ENCODE measurements at regions not wholly inside any gene's neighbourhood (a gene's known extent, or its start where the extent isn't known, plus 50 kb on each side); places are given as distances from the start of the nearest gene placed in this dataset.
"Not testable (repeated sequence)": the region's sequence is repeated elsewhere in the genome, so short reads cannot be mapped to it uniquely, and the experiment has no call there.

DNA sequence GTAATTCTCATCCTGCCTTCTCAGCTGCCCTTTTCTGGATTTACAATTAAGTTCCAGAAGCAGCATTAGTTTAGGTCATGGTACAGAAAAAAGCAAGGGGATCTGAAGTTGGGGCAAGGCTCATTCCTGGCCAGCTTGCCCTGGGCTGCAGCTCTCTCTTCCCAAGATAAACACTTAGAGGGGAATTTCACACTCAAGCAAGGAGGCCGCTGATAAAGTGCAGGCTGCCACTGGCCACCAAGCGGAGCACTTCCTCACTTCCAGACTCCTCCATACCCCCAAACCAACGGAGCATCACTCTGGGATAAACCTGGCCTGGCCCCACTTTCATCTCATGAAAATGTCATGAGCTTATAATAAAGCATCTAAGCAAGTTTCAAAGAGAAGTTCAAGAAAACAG, 445.5 kb upstream of the MKI67 start:
- in situ Hi-C loops (cut with MboI; ENCODE audit: low sequenced_read_pairs), result no loop called here

DNA sequence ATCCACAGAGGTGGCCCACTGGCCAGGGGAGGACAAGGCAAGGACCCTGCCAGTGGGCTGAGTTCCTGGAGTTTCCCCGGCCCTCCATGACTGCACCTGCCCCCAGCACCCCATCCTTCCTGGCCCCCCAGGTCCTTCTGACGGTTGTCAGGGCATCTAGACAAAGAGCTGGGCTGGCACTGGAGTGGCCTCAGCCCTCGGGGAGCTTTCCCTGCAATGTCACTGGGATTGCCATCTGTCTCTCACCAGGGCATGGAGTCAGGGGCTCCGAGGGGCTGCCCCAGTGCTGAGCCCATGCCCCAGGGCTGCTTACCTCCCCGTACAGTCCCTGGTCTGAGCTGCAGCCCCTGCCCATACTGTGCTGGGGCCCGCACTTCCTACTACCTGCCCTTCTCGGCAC, 446.5 kb upstream of the MKI67 start:
- in situ Hi-C loops (cut with MboI; ENCODE audit: low sequenced_read_pairs), result no loop called here

DNA sequence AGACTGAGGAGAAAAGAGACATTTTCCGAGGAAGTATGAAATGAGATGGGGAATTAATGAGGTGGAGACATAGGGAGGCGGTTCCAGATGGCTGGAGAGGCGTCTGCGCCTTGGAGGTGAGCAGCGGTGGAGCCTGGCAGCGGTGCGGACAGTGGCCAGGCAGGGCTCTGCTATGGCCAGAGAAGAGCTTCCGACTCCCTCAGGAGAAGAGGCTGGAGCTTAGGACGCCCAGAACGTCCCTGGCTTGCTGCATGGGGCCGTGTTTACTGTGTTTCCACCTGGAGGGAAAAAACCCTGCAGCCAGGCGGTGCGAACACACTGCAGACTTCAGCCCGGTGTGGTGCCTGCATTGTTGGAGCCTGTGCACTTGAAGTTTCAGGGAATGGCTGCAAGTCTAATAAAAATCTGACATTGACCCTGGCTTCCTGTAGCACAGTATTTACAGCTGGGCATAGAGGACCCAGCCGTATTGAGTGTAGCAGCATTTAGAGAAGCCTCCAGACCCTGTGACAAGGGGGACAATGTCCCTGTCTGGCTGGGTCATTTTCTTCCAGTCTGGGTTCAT, 447.1 kb upstream of the MKI67 start:
- in situ Hi-C loops (cut with MboI; ENCODE audit: low sequenced_read_pairs), result no loop called here

DNA sequence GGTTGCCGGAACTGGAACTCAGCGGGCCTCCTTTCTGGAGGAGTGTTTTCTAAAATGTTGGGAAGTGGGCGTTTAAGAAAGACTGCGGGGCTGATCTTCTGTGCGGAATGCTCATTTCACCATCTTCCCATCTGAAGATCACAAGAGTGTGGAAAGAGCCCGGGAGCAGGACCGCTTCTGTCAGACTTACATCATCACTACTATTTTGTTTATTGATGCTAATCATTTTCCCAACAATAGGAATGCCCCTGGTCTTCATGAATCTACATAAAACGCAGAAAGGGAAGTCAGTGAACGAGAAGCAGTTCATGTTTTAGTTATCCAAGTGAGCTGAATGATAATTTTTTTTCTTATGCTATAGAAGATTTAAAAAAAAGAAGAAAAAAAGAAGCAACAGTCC, 447.8 kb upstream of the MKI67 start:
- in situ Hi-C loops (cut with MboI; ENCODE audit: low sequenced_read_pairs), result no loop called here

DNA sequence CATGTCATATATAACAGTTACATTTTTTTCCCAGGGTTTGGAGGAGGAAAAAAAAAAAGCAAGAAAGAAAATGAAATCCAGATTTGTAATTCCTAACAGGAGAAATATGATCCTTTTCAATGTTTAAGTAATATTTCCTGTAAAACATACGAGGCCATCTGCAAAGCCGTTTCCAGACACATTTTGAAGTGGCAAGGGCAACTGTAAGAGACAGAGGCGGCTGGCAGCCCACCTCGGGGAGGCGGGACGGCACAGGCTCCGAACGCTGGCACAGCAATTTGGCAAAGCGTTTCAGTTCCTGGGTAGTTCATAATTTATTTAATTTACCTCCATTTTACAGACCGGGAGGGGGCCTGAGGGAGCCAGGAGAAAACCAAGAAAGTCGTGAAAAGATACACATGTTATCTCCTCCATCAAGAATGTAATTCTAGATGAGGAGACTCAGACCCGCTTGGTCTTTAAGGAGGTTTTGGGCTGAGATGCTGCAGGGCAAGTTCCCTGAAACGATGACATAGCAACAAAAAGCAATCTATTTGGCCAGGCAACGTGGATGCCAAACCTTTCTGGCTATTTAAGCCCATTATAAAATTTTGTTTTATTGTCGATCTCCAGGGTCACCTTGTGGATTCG, 448.5 kb upstream of the MKI67 start:
- in situ Hi-C loops (cut with MboI; ENCODE audit: low sequenced_read_pairs), result no loop called here

DNA sequence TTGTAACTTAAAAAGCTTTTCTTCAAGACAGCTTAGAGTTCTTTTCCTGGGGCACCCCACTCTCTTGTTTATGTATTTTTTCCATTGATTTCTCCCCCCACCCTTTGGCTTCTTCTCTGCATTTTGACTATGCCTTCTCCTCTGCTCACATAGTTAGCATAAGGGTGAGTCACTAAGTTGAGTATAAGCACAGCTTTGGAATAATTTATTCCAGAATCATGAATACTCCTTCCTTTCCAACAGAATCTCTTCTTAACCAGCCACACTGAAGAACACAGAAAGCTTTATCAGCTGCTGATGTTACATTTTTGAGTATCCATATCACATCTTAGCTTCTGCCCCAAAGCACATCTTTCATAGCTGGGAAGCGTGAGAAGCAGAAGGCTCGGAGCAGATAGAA, 449.5 kb upstream of the MKI67 start:
- in situ Hi-C loops (cut with MboI; ENCODE audit: low sequenced_read_pairs), result no loop called here

DNA sequence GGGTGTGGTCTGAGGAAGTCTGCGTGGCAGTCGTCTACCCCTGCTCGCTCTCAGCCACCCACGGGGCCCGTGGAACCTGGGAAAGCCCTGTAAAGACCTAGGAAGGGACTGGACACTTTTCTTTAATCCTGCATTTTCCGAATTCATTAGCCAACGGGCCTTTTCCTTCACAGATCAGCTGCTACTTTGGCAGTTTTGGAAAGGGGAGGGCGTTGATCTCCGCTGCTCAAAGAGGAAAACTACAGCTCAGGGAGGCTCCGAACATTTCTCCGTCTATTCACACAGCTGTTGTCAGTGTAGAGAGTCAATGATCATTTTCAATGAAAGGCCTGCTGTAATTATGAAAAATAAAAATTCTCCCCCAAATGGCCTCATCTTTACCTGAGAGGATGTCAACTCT, 450.1 kb upstream of the MKI67 start:
- in situ Hi-C loops (cut with MboI; ENCODE audit: low sequenced_read_pairs), result no loop called here

DNA sequence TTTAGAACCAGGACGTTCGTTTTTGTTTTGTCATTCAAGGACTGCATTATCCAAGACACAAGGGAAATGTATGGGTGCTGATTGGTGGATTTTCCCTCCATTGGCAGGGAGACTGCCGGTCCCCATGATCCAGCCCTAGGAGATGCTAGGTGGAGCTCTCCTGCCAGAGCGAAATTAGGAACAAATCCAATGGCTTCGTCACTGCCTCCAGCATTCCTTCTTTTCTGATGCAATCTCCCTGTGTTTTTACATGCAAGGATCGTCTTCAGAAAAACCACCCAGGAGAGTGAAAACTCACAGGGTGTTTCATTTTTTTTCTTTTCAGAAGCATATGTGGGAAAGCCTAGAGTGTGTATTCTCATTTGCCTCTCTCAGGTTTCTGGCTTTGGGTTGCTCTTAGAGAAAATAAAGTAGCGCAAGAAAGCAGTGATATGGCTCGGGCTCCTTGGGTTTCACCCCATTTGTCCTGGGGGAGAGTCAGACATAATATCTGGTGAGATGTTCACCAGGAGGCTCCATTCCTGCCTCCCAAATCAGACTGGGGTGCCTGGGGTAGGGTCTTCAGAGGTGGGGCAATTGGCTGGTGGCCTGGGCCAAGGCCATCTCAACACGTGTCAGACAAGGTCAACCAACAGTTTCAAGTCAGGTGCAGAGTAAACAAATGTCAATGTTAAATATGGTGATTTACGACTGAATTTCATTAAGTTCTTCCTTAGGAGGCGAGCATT, 450.9 kb upstream of the MKI67 start:
- in situ Hi-C loops (cut with MboI; ENCODE audit: low sequenced_read_pairs), result no loop called here

DNA sequence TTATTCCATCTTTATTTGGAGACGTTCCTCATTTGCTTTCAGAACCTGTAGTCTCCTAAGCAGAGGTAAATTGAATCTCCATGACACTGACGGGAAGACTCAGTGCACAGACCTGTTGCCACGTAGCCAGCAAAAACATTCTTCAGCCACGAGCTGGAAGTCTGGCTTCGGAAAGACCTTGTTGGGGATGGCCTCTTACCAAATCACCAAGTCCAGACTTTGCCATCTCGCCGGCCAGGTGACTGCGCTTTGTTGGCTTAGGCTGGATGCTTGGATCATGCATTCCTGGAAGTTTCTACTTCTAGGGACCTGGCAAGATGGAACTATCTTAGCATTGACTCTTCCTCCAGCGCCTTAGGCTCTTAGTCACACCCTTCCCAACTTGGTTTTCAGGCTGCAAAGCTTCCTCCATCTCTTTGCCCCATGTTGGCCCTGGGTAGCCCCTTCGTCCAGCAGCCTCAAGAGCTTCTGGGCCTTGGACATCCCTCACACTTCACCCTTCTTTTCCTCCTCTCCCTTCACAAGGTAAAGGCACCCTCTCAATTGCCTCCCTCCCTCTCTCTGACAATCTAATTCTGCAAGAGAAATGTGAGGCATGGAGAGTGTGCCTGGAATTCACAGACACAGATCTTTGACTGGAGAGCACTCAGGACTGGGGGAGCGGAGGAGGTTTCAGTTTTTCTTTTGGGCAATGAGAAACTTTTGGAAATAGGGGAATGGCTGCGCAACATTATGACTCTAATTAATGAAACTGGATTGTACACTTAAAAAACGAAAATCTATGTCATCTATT, 451.9 kb upstream of the MKI67 start:
- in situ Hi-C loops (cut with MboI; ENCODE audit: low sequenced_read_pairs), result no loop called here

DNA sequence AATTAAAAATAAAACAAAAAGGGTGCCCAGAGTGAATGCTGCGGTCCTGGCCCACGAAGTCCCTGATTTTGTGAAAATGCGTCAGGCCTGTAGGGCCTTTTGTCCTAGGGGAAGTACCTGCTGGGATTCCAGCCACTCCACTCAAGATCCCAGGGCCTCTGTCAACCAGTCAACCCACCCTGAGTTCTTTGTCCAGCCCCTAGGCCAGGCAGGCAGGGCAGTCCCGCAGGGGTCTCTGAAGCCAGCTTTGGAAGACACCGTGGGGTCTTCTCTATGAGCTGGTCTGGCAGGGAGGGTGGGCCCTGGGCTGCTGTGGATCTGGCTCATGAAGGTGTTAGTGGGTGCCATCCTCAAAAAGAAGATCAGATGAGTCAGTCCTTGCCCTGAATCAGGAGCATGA, 452.5 kb upstream of the MKI67 start:
- in situ Hi-C loops (cut with MboI; ENCODE audit: low sequenced_read_pairs), result no loop called here

DNA sequence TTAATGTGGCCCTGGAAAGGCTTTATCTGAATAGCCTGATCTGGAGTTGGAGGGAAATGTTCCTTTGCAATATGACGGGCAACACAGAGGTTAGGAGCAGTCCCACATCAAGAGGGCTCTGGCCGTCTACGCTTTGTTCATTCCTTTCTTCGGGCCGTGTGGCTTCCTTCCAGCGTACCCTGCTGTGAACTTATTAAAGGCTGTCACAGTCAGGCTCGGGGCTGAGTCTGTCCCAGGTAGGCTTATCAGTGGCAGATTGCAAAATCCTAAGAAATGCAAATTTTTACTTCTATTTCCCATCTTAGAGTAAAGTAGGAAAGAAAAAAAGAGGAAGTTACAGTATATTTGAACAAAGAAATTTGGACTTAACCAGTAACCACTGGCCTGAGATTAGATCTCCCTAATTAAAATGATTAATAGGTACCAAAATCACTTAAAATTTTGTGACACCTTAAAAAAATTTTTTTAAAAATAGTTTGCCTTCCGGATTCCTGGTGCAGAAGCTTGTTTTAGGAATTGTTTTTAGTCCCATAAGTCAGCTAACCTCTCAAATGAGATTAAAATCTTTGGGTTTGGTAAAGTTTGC, 453.1 kb upstream of the MKI67 start:
- in situ Hi-C loops (cut with MboI; ENCODE audit: low sequenced_read_pairs), result no loop called here

DNA sequence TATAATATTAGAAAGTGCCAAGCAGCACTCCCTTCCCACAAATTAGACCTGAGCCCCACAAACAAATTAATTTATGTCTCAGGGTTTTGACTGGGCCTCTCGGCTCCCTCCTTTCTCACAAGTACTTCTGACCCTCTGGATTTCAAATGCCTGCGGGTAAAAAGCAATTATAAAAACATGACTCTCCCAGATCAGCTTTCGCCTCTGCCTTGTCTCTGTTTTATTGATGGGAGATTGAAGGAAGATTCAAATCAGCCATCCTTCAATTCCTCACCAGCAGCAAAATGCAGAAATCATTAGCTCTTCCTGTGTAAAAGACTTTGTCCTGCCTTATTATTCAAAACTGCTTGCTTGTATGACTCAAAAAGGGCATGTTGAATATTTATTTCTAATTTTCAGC, 453.7 kb upstream of the MKI67 start:
- in situ Hi-C loops (cut with MboI; ENCODE audit: low sequenced_read_pairs), result no loop called here

DNA sequence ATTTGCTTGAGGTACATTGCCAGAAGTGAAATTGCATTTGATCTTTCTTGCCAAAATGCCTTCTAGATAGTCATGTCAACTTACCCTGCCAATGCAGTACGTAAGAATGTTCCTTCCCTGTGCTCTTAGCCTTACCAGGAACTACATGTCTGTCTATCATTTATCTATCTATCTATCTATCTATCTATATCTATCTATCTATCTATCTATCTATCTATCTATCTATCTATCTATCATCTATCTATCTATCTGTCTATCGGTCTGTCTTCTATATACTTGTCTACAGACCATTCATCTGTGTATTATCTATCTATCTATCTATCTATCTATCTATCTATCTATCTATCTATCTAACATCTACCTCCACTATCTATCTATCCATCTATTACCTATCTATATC, 456.9 kb upstream of the MKI67 start:
- in situ Hi-C loops (cut with MboI; ENCODE audit: low sequenced_read_pairs), result not testable (repeated sequence)

DNA sequence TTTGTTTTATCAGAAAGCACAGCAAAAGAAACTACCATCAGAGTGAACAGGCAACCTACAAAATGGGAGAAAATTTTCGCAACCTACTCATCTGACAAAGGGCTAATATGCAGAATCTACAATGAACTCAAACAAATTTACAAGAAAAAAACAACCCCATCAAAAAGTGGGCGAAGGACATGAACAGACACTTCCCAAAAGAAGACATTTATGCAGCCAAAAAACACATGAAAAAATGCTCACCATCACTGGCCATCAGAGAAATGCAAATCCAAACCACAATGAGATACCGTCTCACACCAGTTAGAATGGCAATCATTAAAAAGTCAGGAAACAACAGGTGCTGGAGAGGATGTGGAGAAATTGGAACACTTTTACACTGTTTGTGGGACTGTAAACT, 460.4 kb upstream of the MKI67 start:
- in situ Hi-C loops (cut with MboI; ENCODE audit: low sequenced_read_pairs), result not testable (repeated sequence)

DNA sequence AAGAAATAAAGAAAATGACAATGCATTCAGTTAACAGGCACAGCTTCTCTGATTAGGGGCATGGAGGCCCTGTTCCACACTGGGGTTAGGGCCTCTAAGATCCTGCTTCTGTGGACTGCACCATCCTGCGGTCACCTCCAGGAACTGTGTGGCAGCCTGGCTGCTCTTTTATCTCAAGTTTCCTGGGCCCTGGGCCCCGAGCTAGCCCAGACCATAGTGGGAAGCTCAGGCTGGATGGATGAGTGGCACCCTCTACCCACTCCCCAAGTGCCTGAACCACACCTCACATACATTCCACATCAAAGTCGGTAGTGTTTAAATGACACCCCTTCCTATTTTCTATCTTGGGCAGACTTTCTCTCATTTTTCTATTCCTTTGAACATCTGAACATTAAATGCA, 461.5 kb upstream of the MKI67 start:
- in situ Hi-C loops (cut with MboI; ENCODE audit: low sequenced_read_pairs), result no loop called here

DNA sequence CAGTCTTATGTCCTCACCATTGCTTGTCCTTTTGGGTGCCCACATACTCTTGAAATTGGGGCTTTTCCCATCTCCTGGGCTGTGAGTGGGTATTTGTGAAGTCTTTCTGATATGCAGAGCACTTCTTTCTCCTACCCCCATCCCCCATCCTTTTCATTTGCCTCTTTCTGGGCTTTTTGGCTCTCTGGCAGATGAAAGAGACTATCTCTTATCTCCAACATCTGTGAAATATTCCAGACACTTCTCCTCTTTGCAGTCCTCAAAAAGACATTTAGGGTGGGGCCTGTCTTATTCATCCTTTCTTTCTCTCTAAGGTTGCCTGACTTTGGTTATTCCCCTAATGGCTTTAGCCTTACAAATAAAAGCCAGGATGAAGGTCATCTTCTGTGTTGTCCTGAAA, 462.2 kb upstream of the MKI67 start:
- in situ Hi-C loops (cut with MboI; ENCODE audit: low sequenced_read_pairs), result no loop called here

DNA sequence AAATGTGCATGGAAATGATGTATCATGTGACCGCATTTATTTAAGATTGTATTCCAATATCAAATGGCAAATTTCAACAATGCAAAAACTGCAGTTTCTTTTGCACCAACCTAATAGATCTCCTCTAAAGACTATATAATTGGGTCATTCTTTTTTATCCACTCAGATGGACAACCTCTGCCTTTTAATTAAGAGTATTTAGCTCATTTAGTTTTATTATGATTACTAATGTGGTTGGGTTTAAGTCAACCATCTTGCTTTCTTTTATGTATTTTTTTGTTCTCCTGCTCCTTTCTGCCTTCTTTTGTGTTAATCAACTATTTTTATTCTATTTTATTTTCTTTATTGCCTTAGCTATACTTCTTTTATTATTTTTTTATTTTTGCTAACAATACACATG, 468.5 kb upstream of the MKI67 start:
- in situ Hi-C loops (cut with MboI; ENCODE audit: low sequenced_read_pairs), result no loop called here

DNA sequence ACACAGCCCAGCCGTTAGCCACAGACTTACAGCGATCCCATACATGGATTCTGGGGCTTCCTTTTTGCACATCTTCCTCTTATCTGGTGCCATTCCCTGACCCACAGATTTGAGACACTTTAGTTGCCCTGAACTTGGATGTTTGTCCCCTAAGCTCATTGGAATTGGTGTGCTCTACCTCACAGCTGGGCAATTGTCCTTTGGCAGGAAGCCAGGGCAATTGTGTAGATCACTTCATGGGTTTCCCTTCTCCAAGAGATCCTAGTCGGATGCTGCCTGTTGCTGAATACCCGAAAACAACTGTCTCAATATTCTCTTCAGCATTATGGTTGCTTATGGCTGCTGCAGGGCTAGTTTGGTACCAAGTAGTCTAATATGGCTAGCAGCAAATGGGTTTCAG, 470.7 kb upstream of the MKI67 start:
- in situ Hi-C loops (cut with MboI; ENCODE audit: low sequenced_read_pairs), result no loop called here

DNA sequence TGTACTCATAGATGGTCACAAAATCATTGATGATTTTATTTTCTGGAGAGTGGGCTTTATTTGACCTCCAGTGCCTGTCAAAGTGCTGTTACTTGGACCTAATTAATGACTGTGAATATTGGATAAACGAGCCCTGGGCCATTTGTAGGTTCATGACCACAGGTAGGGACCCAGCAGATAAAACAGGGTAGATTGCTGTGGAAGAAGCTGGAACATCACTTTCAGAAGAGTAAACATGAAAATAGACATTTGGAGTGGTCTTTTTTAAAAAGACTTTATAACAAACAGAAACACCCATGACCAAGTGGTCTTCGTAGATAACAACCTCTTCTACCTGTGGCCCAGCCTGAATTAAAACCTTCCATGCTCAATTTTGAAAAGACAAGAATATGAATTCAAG, 472.8 kb upstream of the MKI67 start:
- in situ Hi-C loops (cut with MboI; ENCODE audit: low sequenced_read_pairs), result no loop called here

DNA sequence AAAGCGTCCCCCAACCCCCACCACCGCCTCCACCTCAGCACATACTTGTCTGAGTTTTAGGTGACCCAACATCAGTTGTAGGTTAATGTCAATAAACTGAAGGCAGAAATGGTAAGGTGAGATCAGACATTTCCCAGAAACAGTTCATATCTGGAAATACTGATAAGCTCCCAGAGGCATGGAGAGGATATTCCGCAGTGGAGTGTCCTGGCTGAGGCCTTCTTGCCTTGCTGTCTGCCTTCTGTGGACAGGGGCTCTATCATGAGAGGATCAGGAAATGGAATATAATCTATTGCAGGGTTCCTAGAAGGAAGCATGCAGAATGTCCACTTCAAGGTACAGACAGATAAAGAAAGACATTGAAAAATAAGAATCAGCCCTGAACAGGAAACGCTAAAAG, 473.3 kb upstream of the MKI67 start:
- in situ Hi-C loops (cut with MboI; ENCODE audit: low sequenced_read_pairs), result no loop called here

DNA sequence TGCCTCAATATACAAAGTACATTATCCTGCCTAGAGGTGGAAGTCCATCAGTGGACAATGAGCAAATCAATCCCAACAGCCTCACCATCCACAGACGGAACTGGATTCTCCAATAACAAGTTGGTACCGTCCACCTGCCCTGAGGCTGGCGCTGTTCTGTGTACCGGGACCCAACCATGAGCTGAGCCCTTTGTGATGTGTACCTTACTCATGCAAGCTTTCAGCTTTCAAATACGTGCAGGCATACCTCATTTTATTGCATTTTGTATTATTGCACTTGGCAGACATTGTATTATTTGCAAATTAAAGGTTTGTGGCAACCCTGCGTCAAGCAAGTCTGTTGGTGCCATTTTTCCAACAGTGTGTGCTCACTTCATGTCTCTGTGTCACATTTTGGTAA, 476.0 kb upstream of the MKI67 start:
- in situ Hi-C loops (cut with MboI; ENCODE audit: low sequenced_read_pairs), result no loop called here

DNA sequence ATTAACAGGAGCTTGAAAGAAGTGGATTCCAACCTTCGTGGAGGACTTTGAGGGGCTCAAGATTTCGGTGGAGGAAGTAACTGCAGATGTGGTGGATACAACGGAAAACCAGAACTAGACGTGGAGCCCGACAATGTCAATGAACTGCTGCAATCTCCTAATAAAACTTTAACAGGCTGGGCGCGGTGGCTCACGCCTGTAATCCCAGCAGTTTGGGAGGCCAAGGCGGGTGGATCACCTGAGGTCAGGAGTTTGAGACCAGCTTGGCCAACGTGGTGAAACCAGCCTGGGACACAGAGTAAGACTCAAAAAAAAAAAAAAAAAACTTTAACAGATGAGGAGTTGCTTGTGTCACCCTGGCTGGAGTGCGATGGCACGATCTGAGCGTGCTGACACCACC, 477.8 kb upstream of the MKI67 start:
- in situ Hi-C loops (cut with MboI; ENCODE audit: low sequenced_read_pairs), result no loop called here
